Peyer's patch (tissue), 4 donors: ENCODE measurements at regions not wholly inside any gene's neighbourhood (a gene's known extent, or its start where the extent isn't known, plus 50 kb on each side); places are given as distances from the start of the nearest gene placed in this dataset.
A peak's percentile ranks its signal among the peaks of the same experiment; 100 is the strongest.

Source experiments
- DNase-seq, 3 donors: peaks; one replicate each; pipeline ENCODE4 v3.0.0-alpha.2; 2017 to 2019
- H3K27ac ChIP-seq, 4 donors: fragments of 200-600 bp; sonication (generic); one replicate each; pipeline ENCODE4 v1.5.1; 2016 to 2019
- H3K27me3 ChIP-seq, 2 donors: fragments of 200-600 bp; sonication (generic); one replicate each; pipeline ENCODE4 v1.5.1; 2019
- H3K36me3 ChIP-seq, 3 donors: fragments of 200-600 bp; sonication (generic); one replicate each; pipeline ENCODE4 v1.5.1; 2016 to 2019
- H3K4me1 ChIP-seq, 4 donors: fragments of 200-600 bp; sonication (generic); one replicate each; pipeline ENCODE4 v1.5.1; 2016 to 2019
- H3K4me3 ChIP-seq, 4 donors: fragments of 200-600 bp; sonication (generic); 1 replicate in 3 of 4; 2 replicates in 1 of 4; pipeline ENCODE4 v1.5.1; 2016 to 2019; ENCODE audit warnings: mild to moderate bottlenecking in 1 of 4
- H3K9me3 ChIP-seq, 4 donors: fragments of 200-600 bp; sonication (generic); one replicate each; pipeline ENCODE4 v1.5.1; 2016 to 2019; ENCODE audit warnings: mild to moderate bottlenecking in 1 of 4
- POLR2A ChIP-seq, 2 donors: fragments of 450-650 bp; IDR thresholded peaks; one replicate each; pipeline ENCODE4 v1.5.1; 2017; ENCODE audit warnings: antibody characterized with exemption in 2 of 2, mild to moderate bottlenecking in 2 of 2, moderate library complexity in 2 of 2
- TF ChIP-seq, protein P1 (sequence below), 6 experiments: fragments of 450-650 bp in 4 of 6; fragments of 200-600 bp in 2 of 6; sonication (generic) in 1 of 6; IDR thresholded peaks; one replicate each; pipeline ENCODE4 v1.5.1; 2017 to 2019; ENCODE audit warnings: antibody characterized with exemption in 6 of 6, mild to moderate bottlenecking in 3 of 6, moderate library complexity in 1 of 6

DNA sequence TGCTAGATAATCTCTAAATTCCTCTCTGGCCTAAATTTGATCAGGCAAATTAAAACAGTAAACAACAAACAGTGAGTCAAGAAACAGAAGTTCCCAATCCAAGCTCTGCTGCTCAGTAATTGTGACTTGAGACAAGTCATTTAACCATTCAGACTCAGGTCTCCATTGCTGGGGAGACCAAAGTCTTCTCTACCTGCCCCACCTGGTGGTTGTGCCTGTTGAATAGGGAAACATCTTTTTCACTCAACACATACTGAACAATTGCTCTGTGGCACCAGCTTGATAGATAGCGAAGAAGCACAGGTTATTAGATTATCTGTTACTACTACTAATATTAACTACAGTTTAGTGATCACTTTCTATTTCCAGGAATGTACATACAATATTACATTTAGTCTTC is 112.1 kb upstream of the EOLA2 start:
- DNase-seq, result no peak
- H3K4me1 ChIP-seq, result no peaks in the 10 kb centered on the region
- no peaks in the 10 kb centered on the region for H3K36me3 ChIP-seq
- TF ChIP-seq, protein P1, sequence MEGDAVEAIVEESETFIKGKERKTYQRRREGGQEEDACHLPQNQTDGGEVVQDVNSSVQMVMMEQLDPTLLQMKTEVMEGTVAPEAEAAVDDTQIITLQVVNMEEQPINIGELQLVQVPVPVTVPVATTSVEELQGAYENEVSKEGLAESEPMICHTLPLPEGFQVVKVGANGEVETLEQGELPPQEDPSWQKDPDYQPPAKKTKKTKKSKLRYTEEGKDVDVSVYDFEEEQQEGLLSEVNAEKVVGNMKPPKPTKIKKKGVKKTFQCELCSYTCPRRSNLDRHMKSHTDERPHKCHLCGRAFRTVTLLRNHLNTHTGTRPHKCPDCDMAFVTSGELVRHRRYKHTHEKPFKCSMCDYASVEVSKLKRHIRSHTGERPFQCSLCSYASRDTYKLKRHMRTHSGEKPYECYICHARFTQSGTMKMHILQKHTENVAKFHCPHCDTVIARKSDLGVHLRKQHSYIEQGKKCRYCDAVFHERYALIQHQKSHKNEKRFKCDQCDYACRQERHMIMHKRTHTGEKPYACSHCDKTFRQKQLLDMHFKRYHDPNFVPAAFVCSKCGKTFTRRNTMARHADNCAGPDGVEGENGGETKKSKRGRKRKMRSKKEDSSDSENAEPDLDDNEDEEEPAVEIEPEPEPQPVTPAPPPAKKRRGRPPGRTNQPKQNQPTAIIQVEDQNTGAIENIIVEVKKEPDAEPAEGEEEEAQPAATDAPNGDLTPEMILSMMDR (IDR thresholded peaks at IDR 0.05), result peak in 1 of 6 experiments; percentile 12
- no peak for TF ChIP-seq POLR2A (IDR thresholded peaks at IDR 0.05)
- H3K27me3 ChIP-seq, result no peaks in the 10 kb centered on the region
- no peak overlapping the region for H3K4me3 ChIP-seq
- H3K27ac ChIP-seq, result no peak overlapping the region
- H3K9me3 ChIP-seq, result no peaks in the 10 kb centered on the region

DNA sequence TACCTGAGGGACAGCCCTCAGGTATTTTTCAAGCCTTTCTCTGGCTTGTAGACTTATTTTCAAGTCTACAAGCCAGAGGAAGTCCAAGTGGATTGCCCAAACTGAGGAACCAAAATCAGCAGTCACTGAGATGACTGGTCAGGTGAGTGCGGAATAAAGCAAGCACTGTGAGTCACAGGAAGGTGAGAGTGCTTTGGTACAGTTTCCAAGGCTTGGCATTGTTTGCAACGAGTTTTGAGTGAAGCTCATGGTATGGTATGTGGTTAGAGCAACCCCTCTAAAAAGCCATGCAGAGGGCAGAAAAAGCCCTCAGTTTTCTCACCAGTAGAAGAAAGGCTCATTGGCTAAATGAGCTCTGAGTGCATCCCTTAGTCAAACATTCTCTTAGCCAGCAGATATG is 112.8 kb upstream of the EOLA2 start:
- no peaks in the 10 kb centered on the region for H3K9me3 ChIP-seq
- H3K36me3 ChIP-seq, result no peaks in the 10 kb centered on the region
- TF ChIP-seq POLR2A (IDR thresholded peaks at IDR 0.05), result no peak
- TF ChIP-seq, protein P1 (IDR thresholded peaks at IDR 0.05), result no peak
- no peak overlapping the region for H3K4me3 ChIP-seq
- no peaks in the 10 kb centered on the region for H3K4me1 ChIP-seq
- DNase-seq, result no peak
- no peaks in the 10 kb centered on the region for H3K27me3 ChIP-seq
- H3K27ac ChIP-seq, result no peak overlapping the region

DNA sequence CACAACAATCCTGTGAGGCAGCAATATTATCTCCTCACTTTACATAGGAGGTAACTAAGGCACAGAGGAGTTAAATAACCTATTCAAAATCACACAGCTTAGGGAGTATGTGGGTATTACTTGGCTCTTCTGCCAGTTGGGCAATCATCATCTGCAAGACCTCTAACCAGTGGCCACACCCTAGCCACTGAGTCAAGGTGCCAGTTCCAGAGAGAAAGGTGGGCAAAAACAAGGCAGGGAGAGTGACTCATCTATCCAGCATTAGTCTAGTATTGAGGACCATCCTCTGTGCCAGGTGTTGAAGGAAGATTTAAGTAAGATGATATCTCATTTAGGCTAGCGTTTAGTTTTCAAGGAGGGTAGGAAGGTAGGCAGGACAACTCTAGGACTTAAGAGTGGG is 113.9 kb upstream of the EOLA2 start:
- no peaks in the 10 kb centered on the region for H3K36me3 ChIP-seq
- no peaks in the 10 kb centered on the region for H3K4me1 ChIP-seq
- no peak for TF ChIP-seq POLR2A (IDR thresholded peaks at IDR 0.05)
- TF ChIP-seq, protein P1 (IDR thresholded peaks at IDR 0.05), result no peak
- no peaks in the 10 kb centered on the region for H3K9me3 ChIP-seq
- H3K27me3 ChIP-seq, result no peaks in the 10 kb centered on the region
- H3K4me3 ChIP-seq, result no peak overlapping the region
- no peak overlapping the region for H3K27ac ChIP-seq
- DNase-seq, result no peak

DNA sequence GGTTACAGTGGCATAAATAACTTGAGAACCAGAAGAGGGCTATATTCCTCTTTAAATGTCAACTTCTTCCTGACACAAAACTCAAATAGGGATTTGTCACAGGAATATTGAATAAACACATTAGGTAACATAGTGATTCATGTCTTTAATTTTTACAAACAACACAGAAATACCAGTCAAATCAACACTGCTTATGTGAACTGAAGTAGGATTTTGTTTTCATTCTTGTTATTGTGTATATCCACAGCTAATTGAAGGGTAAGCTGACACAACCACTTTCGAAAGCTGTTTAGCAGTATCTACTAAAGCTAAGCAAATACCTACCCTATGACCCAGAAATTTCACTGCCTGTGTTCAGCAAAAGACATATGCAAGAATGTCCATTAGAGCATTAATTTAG is 120.4 kb upstream of the EOLA2 start:
- Histone ChIP-seq H3K27ac (no peak overlapping the region), H3K36me3 (no peaks in the 10 kb centered on the region), H3K9me3 (no peaks in the 10 kb centered on the region), H3K27me3 (no peaks in the 10 kb centered on the region), H3K4me1 (no peaks in the 10 kb centered on the region), H3K4me3 (no peak overlapping the region)
- DNase-seq, result no peak
- TF ChIP-seq, protein P1 (IDR thresholded peaks at IDR 0.05), result no peak
- no peak for TF ChIP-seq POLR2A (IDR thresholded peaks at IDR 0.05)

DNA sequence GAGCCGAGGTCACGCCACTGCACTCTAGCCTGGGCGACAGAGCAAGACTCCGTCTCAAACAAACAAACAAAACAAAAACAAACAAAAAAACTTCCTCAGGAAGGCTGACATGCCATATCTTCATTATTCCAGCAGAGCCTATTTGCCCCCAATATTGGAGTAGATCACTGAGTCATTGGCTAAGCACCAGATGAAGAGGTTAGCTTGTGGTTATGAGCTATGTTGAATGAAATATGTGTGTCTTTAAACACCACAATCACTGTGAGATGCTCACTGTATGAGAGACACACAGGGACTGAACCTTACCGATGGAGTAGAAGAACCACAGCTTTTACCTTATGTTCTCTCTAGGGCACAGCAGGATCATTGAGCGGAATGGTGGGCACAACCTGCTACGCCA is 122.1 kb upstream of the EOLA2 start:
- Histone ChIP-seq H3K4me3 (no peak overlapping the region), H3K36me3 (no peaks in the 10 kb centered on the region), H3K9me3 (no peaks in the 10 kb centered on the region), H3K4me1 (no peaks in the 10 kb centered on the region), H3K27ac (no peak overlapping the region), H3K27me3 (no peaks in the 10 kb centered on the region)
- TF ChIP-seq, protein P1 (IDR thresholded peaks at IDR 0.05), result no peak
- no peak for TF ChIP-seq POLR2A (IDR thresholded peaks at IDR 0.05)
- no peak for DNase-seq
